H1 (cell line): ENCODE measurements at regions not wholly inside any gene's neighbourhood (a gene's known extent, or its start where the extent isn't known, plus 50 kb on each side); places are given as distances from the start of the nearest gene placed in this dataset.

Source experiments
- CBX8 ChIP-seq: fragments of 300-800, 300-1000 bp; sonication (generic); IDR thresholded peaks from 2 replicates; pipeline ENCODE4 v1.7.1; 2016; ENCODE audit warnings: low read depth, low read length, borderline replicate concordance

DNA sequence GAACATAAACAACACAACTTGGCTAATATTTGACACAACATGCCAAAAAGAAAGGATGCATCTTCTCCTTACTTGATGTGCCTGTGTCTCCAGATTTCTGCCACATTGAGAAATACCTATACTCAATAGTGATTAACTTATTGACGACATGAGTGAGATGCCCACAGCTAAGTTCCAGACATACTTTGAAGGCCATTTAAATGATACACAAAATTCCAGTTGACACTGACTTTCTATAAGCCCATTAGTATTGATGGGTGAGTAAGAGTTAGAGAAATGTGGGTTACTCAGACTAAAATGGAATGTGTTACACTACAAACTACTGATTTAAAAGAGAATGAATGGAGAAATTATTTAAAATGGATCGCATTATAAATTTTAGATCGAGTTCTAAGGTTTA, 838.2 kb upstream of the MGAT4C start (continued):
- no peak for TF ChIP-seq CBX8
